Hepatocyte (in vitro differentiated cells): ENCODE measurements at regions not wholly inside any gene's neighbourhood (a gene's known extent, or its start where the extent isn't known, plus 50 kb on each side); places are given as distances from the start of the nearest gene placed in this dataset.

Experiments
- DNase-seq: peaks from one replicate; pipeline ENCODE4 v3.0.0-alpha.2; 2016; ENCODE audit warnings: low spot score
- H2AFZ ChIP-seq: fragments of 200-600 bp; sonication (generic); 2 replicates; pipeline ENCODE4 v1.6.0; 2016; ENCODE audit warnings: antibody characterized with exemption, mild to moderate bottlenecking
- H3K27ac ChIP-seq: fragments of 200-600 bp; sonication (generic); 2 replicates; pipeline ENCODE4 v1.5.1; 2016; ENCODE audit warnings: mild to moderate bottlenecking
- H3K27me3 ChIP-seq: fragments of 200-600 bp; sonication (generic); 2 replicates; pipeline ENCODE4 v1.6.1; 2016
- H3K36me3 ChIP-seq: fragments of 200-600 bp; sonication (generic); replicated peaks from 2 replicates; pipeline ENCODE4 v1.5.1; 2016; ENCODE audit warnings: low read depth; ENCODE audit not compliant: insufficient read depth
- H3K4me1 ChIP-seq: fragments of 200-600 bp; sonication (generic); 2 replicates; pipeline ENCODE4 v1.5.1; 2016; ENCODE audit warnings: mild to moderate bottlenecking, moderate library complexity; ENCODE audit not compliant: insufficient read depth
- H3K4me2 ChIP-seq: fragments of 200-600 bp; sonication (generic); 2 replicates; pipeline ENCODE4 v1.6.0; 2016
- H3K4me3 ChIP-seq: fragments of 200-600 bp; sonication (generic); 2 replicates; pipeline ENCODE4 v1.5.1; 2016; ENCODE audit warnings: mild to moderate bottlenecking
- H3K79me2 ChIP-seq: fragments of 200-600 bp; sonication (generic); 2 replicates; pipeline ENCODE4 v1.6.0; 2017; ENCODE audit warnings: mild to moderate bottlenecking
- H3K9me2 ChIP-seq: fragments of 200-600 bp; sonication (generic); replicated peaks from 2 replicates; pipeline ENCODE4 v1.6.0; 2017; ENCODE audit warnings: mild to moderate bottlenecking; ENCODE audit not compliant: insufficient read depth
- H3K9me3 ChIP-seq: fragments of 200-600 bp; sonication (generic); 2 replicates; pipeline ENCODE4 v1.5.1; 2016; ENCODE audit warnings: low read depth, mild to moderate bottlenecking
- H4K20me1 ChIP-seq: fragments of 200-600 bp; sonication (generic); 2 replicates; pipeline ENCODE4 v1.6.0; 2016; ENCODE audit warnings: mild to moderate bottlenecking; ENCODE audit not compliant: insufficient read depth, poor library complexity, severe bottlenecking
- CTCF ChIP-seq: fragments of 200-600 bp; sonication (generic); IDR thresholded peaks from 2 replicates; pipeline ENCODE4 v1.5.1; 2016; ENCODE audit warnings: antibody characterized with exemption, mild to moderate bottlenecking; ENCODE audit not compliant: poor library complexity
- EZH2 ChIP-seq: fragments of 200-600 bp; sonication (generic); IDR thresholded peaks from 2 replicates; pipeline ENCODE4 v1.6.1; 2016; ENCODE audit warnings: antibody characterized with exemption, mild to moderate bottlenecking, borderline replicate concordance
- EZH2phosphoT487 ChIP-seq: fragments of 200-600 bp; sonication (generic); IDR thresholded peaks from one replicate; pipeline ENCODE4 v1.6.1; 2018; ENCODE audit warnings: antibody characterized with exemption, mild to moderate bottlenecking, low read depth, moderate library complexity; ENCODE audit not compliant: unreplicated experiment, severe bottlenecking
- WGBS: methylation state at CpG from one replicate; pipeline ENCODE4 v1.1.6; 2016; ENCODE audit warnings: low lambda C conversion rate; ENCODE audit errors: missing lambda C conversion rate; 5-methylcytosine and 5-hydroxymethylcytosine counted together

DNA sequence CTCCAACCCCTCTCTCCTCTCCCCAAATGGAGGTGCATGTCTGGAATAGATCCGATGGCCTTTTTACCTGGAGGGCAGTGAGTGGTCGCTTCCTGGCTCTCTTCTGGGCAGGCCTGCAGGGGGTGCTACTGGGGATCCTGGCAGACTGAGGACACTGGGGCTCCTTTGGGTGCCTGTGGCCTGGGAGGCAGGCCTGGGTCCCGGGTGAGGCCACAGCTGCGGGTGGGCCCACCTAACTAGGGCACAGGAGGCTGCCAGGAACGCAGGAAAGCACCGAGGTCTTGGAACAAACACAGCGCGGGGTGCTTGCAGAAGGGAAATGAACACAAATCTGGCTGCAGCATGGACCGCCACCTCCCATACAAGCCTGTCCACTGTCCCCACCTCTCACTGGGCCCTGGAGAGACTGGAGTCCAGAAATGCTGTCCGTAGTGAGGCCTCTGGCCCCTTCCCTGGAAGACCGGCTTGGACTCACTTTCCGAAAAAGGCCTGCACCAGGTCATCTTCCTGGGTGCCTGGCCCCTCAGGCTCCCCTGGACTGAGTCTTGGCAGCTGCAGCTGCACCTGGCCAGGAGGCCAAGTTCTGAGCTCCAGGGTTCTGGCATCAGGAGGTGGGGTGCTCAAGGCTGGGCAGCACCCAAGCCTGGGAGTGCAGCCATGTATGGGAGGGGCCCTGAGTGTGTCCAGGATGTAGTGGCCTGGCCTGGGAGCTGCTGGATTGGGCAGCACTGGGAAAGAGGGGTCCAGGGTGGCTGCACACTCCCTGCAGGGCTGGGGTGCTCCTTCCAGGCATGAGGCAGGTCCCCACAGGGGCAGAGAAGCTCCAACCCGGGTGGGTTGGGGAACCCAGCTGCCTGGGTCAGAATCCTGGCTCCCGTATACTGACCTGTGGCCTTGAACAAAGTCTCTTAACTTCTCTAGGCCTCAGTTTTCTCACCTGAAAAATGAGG, 195.1 kb downstream of the IRF8 start:
- Histone ChIP-seq H4K20me1 (no peaks in the 10 kb centered on the region), H3K36me3 (no peaks in the 10 kb centered on the region), H3K27me3 (no peaks in the 10 kb centered on the region), H3K4me1 (no peaks in the 10 kb centered on the region), H3K79me2 (no peaks in the 10 kb centered on the region), H3K9me3 (no peaks in the 10 kb centered on the region), H3K27ac (no peak overlapping the region), H3K4me3 (no peak overlapping the region), H2AFZ (no peak overlapping the region), H3K4me2 (no peak overlapping the region), H3K9me2 (no peaks in the 10 kb centered on the region)
- WGBS = 73% methylated on average over 14 of the region's 14 CpGs
- TF ChIP-seq EZH2 (no peak), CTCF (peak; percentile 5), EZH2phosphoT487 (no peak)
- no peak for DNase-seq

DNA sequence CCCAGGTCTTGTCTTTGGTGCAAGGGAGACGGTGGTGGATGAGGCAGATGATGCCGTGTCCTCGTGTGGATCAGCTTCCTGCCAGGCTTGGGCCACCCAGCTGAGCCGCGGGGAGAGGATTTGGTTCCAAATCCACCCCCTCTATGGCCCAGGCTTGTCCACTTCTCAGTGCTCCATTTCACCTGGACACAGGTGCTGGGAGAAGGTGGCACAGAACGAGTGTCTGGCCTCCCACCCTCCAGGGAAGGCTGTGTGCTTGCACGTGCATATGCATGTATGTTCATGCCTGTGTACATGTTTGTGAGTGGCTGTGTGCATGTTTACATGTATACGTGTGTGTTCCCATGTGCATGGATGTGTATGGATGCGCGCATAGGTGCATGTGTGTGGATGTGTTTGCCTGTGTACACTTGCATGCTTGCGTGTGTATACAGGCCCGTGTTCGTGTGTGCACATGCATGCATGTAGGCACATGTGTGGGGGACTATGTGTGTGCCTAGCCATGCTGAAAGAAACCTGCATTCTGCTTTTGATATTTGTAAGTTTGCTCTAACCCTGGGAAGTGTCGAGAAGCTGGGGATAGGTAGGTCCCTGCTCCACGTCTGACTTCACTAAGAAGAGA, 196.3 kb downstream of the IRF8 start:
- Histone ChIP-seq H3K4me2 (no peak overlapping the region), H3K4me1 (peaks cover 4% of the 10 kb centered on the region), H3K9me2 (no peaks in the 10 kb centered on the region), H2AFZ (no peak overlapping the region), H3K4me3 (no peak overlapping the region), H3K36me3 (no peaks in the 10 kb centered on the region), H3K27ac (no peak overlapping the region), H4K20me1 (no peaks in the 10 kb centered on the region), H3K27me3 (no peaks in the 10 kb centered on the region), H3K9me3 (no peaks in the 10 kb centered on the region), H3K79me2 (no peaks in the 10 kb centered on the region)
- DNase-seq = no peak
- whole genome bisulfite sequencing = 82% methylated on average over 15 of the region's 15 CpGs
- TF ChIP-seq EZH2 (no peak), EZH2phosphoT487 (no peak), CTCF (no peak)

- peaks cover 11% of the 10 kb centered on the region for H3K4me1 ChIP-seq
- WGBS = 84% methylated on average over 6 of the region's 6 CpGs
- no peaks in the 10 kb centered on the region for H3K79me2 ChIP-seq
- no peak for DNase-seq
- H3K4me2 ChIP-seq = no peak overlapping the region
- no peaks in the 10 kb centered on the region for H3K9me3 ChIP-seq
- no peaks in the 10 kb centered on the region for H3K36me3 ChIP-seq
- H3K4me3 ChIP-seq = no peak overlapping the region
- no peak for TF ChIP-seq EZH2
- no peak for TF ChIP-seq CTCF
- no peak for TF ChIP-seq EZH2phosphoT487
- no peaks in the 10 kb centered on the region for H3K27me3 ChIP-seq
- no peaks in the 10 kb centered on the region for H3K9me2 ChIP-seq
- no peak overlapping the region for H2AFZ ChIP-seq
- H3K27ac ChIP-seq = no peak overlapping the region
- H4K20me1 ChIP-seq = no peaks in the 10 kb centered on the region
These were observed 197.0 kb downstream of the IRF8 start for GRCh38 chr16:86095906-86096485.
